Sigmoid colon (tissue), 6 donors: ENCODE measurements at regions not wholly inside any gene's neighbourhood (a gene's known extent, or its start where the extent isn't known, plus 50 kb on each side); places are given as distances from the start of the nearest gene placed in this dataset.

Experiments
- DNase-seq: peaks from one replicate; pipeline ENCODE4 v3.0.0-alpha.2; 2019
- H3K27ac ChIP-seq, 4 donors: fragments of 200-600 bp; sonication (generic); one replicate each; pipeline ENCODE4 v1.5.1; 2016 to 2019; ENCODE audit warnings: mild to moderate bottlenecking in 1 of 4
- H3K27me3 ChIP-seq, 3 donors: fragments of 200-600 bp; sonication (generic); one replicate each; pipeline ENCODE4 v1.5.1; 2019; ENCODE audit warnings: mild to moderate bottlenecking in 1 of 3
- H3K36me3 ChIP-seq, 4 donors: fragments of 200-600 bp; sonication (generic); one replicate each; pipeline ENCODE4 v1.5.1; 2016 to 2019
- H3K4me1 ChIP-seq, 4 donors: fragments of 200-600 bp; sonication (generic); one replicate each; pipeline ENCODE4 v1.5.1; 2017 to 2019
- H3K4me3 ChIP-seq, 4 donors: fragments of 200-600 bp; sonication (generic); one replicate each; pipeline ENCODE4 v1.5.1; 2017 to 2019; ENCODE audit warnings: mild to moderate bottlenecking in 2 of 4, moderate library complexity in 1 of 4
- H3K9me3 ChIP-seq, 4 donors: fragments of 200-600 bp in 3 of 4; sonication (generic) in 3 of 4; one replicate each; pipeline versions ENCODE4 v1.5.1 to v1.6.1; 2013 to 2019
- CTCF ChIP-seq, 4 experiments: fragments of 450-650 bp in 3 of 4; fragments of 200-600 bp in 1 of 4; IDR thresholded peaks; one replicate each; pipeline ENCODE4 v1.5.1; 2016 to 2019; ENCODE audit warnings: antibody characterized with exemption in 4 of 4, mild to moderate bottlenecking in 3 of 4, moderate library complexity in 2 of 4
- EP300 ChIP-seq, 4 donors: sonication (generic); formaldehyde crosslinking; IDR thresholded peaks; one replicate each; pipeline ENCODE4 v1.6.1; 2017; ENCODE audit warnings: antibody characterized with exemption in 4 of 4
- POLR2A ChIP-seq, 2 donors: fragments of 450-650 bp; IDR thresholded peaks; one replicate each; pipeline ENCODE4 v1.6.1; 2016; ENCODE audit warnings: antibody characterized with exemption in 2 of 2, mild to moderate bottlenecking in 2 of 2, moderate library complexity in 2 of 2
- POLR2AphosphoS5 ChIP-seq, 4 donors: sonication (generic); formaldehyde crosslinking; IDR thresholded peaks; one replicate each; pipeline ENCODE4 v1.6.1; 2017; ENCODE audit warnings: antibody characterized with exemption in 4 of 4
- WGBS, 2 donors: extraction: QIAGEN DNeasy Blood & Tissue Kit; methylation state at CpG; one replicate each; pipeline ENCODE4 v1.1.7; 2013; 5-methylcytosine and 5-hydroxymethylcytosine counted together
- intact Hi-C: fragments of 100-400 bp; cut with DNase I; formaldehyde crosslinking; loops from one replicate; pipeline ENCODE4 v1.15.1; 2023
- donor health status: healthy with polysubstance abuse.
- donor health status: healthy.

GRCh38 chr5:171577042-171577758 is 157.8 kb downstream of the FGF18 start:
- no peaks in the 10 kb centered on the region for H3K36me3 ChIP-seq
- DNase-seq = no peak
- no peaks in the 10 kb centered on the region for H3K9me3 ChIP-seq
- 87 to 90% methylated on average over 13 of the region's 13 CpGs for WGBS, 2 donors
- H3K27me3 ChIP-seq = no peaks in the 10 kb centered on the region
- no peak for TF ChIP-seq EP300 (IDR thresholded peaks at IDR 0.05)
- no peak for TF ChIP-seq POLR2A (IDR thresholded peaks at IDR 0.05)
- TF ChIP-seq POLR2AphosphoS5 (IDR thresholded peaks at IDR 0.05) = peak in 1 of 4 donors; percentile 8
- TF ChIP-seq CTCF (IDR thresholded peaks at IDR 0.05) = no peak
- no peak overlapping the region for H3K27ac ChIP-seq
- H3K4me3 ChIP-seq = no peak overlapping the region
- intact Hi-C loops = no loop called here
- peaks cover 0 to 28% (median 27%) of the 10 kb centered on the region in 4 donors for H3K4me1 ChIP-seq

GRCh38 chr5:171578049-171578828 is 158.8 kb downstream of the FGF18 start:
- peak in 2 of 4 donors; percentile 14 to 39 for TF ChIP-seq POLR2AphosphoS5 (IDR thresholded peaks at IDR 0.05)
- TF ChIP-seq CTCF (IDR thresholded peaks at IDR 0.05) = no peak
- no peaks in the 10 kb centered on the region for H3K27me3 ChIP-seq
- 66 to 74% methylated on average over 11 of the region's 11 CpGs for WGBS, 2 donors
- no peaks in the 10 kb centered on the region for H3K9me3 ChIP-seq
- peaks cover 0 to 28% (median 27%) of the 10 kb centered on the region in 4 donors for H3K4me1 ChIP-seq
- peak overlapping the region; percentile 62 to 70 (median 66) for H3K27ac ChIP-seq
- intact Hi-C loops = no loop called here
- H3K36me3 ChIP-seq = no peaks in the 10 kb centered on the region
- DNase-seq = peak; percentile 78
- H3K4me3 ChIP-seq = no peak overlapping the region

GRCh38 chr5:171578829-171579491 is 159.5 kb downstream of the FGF18 start:
- Histone ChIP-seq H3K36me3 (no peaks in the 10 kb centered on the region), H3K9me3 (no peaks in the 10 kb centered on the region), H3K27ac (peak overlapping the region; percentile 62 to 70 (median 66)), H3K27me3 (no peaks in the 10 kb centered on the region), H3K4me3 (no peak overlapping the region), H3K4me1 (peaks cover 0 to 28% (median 27%) of the 10 kb centered on the region in 4 donors)
- 79 to 80% methylated on average over 14 of the region's 14 CpGs for WGBS, 2 donors
- peak; percentile 86 for DNase-seq
- intact Hi-C loops = no loop called here
- TF ChIP-seq EP300 (IDR thresholded peaks at IDR 0.05) = peak in 1 of 4 donors; percentile 20
- TF ChIP-seq POLR2AphosphoS5 (IDR thresholded peaks at IDR 0.05) = peak; percentile 41 to 81 (median 77)
- no peak for TF ChIP-seq CTCF (IDR thresholded peaks at IDR 0.05)
- TF ChIP-seq POLR2A (IDR thresholded peaks at IDR 0.05) = no peak

GRCh38 chr5:171579976-171580411 is 160.5 kb downstream of the FGF18 start:
- Histone ChIP-seq H3K27ac (peak overlapping the region in 3 of 4 donors; percentile 62 to 70 (median 64)), H3K4me3 (no peak overlapping the region), H3K27me3 (no peaks in the 10 kb centered on the region), H3K4me1 (peaks cover 0 to 28% (median 27%) of the 10 kb centered on the region in 4 donors), H3K9me3 (no peaks in the 10 kb centered on the region), H3K36me3 (no peaks in the 10 kb centered on the region)
- intact Hi-C loops = no loop called here
- 79 to 88% methylated on average over 8 of the region's 8 CpGs for WGBS, 2 donors
- TF ChIP-seq POLR2A (IDR thresholded peaks at IDR 0.05) (no peak), EP300 (IDR thresholded peaks at IDR 0.05) (no peak), POLR2AphosphoS5 (IDR thresholded peaks at IDR 0.05) (peak in 3 of 4 donors; percentile 23 to 47 (median 28)), CTCF (IDR thresholded peaks at IDR 0.05) (no peak)
- DNase-seq = no peak
